RWPE1 (cell line): ENCODE measurements at regions not wholly inside any gene's neighbourhood (a gene's known extent, or its start where the extent isn't known, plus 50 kb on each side); places are given as distances from the start of the nearest gene placed in this dataset.
"Not testable (repeated sequence)": the region's sequence is repeated elsewhere in the genome, so short reads cannot be mapped to it uniquely, and the experiment has no call there.

Experiments
- CTCF ChIA-PET: fragments of 350-600 bp; sonication (Branson Sonifier 250); formaldehyde crosslinking; extraction: SDS; loops from one replicate; lab custom pipeline; 2021; lab: Yijun Ruan, JAX
- POLR2A ChIA-PET: fragments of 400-600 bp; formaldehyde crosslinking; extraction: SDS; loops from one replicate; lab custom pipeline; 2020; ENCODE audit warnings: antibody characterized with exemption; ENCODE audit not compliant: low non-redundant PET; lab: Yijun Ruan, JAX
- DNase-seq: peaks from one replicate; pipeline ENCODE4 v3.0.0; 2012; ENCODE audit warnings: low spot score
- H3K27ac ChIP-seq: fragments of 450-650 bp; 2 replicates; pipeline ENCODE4 v1.5.1; 2017
- TF ChIP-seq, protein P1 (sequence below): fragments of 450-650 bp; conservative IDR thresholded peaks from 2 replicates; pipeline ENCODE4 v1.5.1; 2017; ENCODE audit warnings: low read depth, mild to moderate bottlenecking

DNA sequence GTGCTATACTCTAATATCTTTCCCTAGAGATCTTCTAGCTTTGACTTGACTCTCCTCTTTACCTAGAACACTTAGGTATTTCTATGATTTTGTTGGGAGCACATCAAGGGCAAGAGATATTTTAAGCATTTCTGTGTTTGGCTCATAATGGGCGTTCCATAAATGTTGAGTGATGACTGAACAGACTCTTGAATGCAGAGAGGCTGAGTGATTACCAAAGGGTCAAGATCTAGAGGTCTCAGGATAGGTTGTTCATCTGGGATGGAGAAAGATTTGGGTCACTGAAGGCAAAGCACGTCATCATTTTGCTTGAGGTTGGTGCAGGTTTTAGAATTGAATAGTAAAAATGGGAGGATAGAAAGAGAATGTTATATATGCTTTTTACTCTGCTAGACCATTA lies 705.4 kb upstream of the B3GALT2 start:
- no peak overlapping the region for H3K27ac ChIP-seq
- ChIA-PET CTCF (no interaction called here), POLR2A (no interaction called here)
- no peak for DNase-seq
- TF ChIP-seq, protein P1, sequence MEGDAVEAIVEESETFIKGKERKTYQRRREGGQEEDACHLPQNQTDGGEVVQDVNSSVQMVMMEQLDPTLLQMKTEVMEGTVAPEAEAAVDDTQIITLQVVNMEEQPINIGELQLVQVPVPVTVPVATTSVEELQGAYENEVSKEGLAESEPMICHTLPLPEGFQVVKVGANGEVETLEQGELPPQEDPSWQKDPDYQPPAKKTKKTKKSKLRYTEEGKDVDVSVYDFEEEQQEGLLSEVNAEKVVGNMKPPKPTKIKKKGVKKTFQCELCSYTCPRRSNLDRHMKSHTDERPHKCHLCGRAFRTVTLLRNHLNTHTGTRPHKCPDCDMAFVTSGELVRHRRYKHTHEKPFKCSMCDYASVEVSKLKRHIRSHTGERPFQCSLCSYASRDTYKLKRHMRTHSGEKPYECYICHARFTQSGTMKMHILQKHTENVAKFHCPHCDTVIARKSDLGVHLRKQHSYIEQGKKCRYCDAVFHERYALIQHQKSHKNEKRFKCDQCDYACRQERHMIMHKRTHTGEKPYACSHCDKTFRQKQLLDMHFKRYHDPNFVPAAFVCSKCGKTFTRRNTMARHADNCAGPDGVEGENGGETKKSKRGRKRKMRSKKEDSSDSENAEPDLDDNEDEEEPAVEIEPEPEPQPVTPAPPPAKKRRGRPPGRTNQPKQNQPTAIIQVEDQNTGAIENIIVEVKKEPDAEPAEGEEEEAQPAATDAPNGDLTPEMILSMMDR = no peak

DNA sequence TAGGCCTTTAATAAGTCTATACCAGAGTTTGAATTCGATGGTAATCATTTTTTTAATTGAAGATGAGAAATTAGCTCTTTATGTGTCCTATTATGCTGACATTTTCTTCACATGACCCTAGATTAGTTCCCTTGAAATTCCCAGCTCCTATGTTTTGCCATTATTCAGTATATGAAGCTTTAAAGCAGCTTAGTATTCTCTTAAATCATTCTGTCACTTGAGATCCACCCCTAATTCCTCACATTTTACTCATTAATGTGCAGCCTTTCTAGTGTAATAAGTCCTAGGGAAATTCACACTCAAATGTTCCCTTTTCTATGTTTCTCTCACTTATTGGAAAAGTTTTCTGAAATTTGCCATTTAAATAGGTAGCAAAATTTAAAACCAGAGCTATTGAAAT lies 704.5 kb upstream of the B3GALT2 start:
- DNase-seq = no peak
- POLR2A ChIA-PET = no interaction called here
- H3K27ac ChIP-seq = no peak overlapping the region
- TF ChIP-seq, protein P1 = no peak
- CTCF ChIA-PET = interaction anchor here (0.6 kb wide), 1 partner anchor 10 kb away, joined by 3 read pairs; no protein-coding TSS in a partner anchor

DNA sequence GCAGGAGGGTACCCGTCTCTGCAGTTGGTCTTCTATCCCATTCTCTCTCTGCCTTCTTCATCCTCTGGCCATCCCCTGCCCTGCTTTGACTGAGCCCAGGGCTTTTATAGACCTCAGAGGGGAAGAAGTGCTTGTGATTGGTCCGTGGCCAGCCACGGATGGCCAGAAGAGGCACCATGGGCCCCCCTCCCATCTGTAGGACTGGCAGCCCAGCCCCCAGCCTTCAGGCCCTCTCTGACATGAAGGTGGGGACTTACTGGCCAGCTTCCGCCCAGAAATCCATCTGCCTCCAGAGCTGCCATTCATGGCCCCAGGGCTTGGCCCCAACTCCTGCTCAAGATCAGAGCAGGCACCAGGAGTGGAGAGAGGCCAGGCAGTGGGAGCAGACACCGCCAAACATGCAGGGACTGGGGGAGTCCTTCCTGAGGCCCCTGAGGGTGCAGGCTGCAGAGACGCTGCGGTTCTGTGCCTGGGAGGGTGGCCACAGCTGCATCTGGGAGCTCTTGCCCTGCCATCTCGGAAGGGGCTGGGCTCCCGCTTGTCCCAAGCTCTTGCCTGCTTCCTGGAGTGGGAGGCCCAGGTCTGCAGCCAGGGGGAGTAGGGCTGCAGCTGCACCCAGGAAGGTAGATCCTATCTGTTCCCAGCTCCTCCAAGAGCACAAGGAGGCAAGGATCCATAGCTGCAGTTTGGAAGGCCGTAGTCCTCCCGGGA lies 698.6 kb upstream of the B3GALT2 start:
- TF ChIP-seq, protein P1 = no peak
- H3K27ac ChIP-seq = no peak overlapping the region
- no peak for DNase-seq
- CTCF ChIA-PET = no interaction called here
- POLR2A ChIA-PET = no interaction called here

DNA sequence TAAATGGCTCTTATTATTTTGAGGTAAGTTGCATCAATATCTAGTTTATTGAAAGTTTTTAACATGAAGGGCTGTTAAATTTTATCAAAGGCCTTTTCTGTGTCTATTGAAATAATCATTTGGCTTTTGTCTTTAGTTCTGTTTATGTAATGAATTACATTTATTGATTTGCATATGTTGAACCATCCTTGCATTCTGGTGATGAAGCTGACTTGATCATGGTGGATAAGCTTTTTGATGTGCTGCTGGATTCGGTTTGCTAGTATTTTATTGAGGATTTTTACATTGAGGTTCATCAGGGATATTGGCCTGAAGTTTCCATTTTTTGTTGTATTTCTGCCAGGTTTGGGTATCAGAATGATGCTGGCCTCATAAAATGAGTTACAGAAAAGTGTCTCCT lies 691.5 kb upstream of the B3GALT2 start:
- CTCF ChIA-PET, H3K27ac ChIP-seq, POLR2A ChIA-PET, DNase-seq: not testable (repeated sequence)

DNA sequence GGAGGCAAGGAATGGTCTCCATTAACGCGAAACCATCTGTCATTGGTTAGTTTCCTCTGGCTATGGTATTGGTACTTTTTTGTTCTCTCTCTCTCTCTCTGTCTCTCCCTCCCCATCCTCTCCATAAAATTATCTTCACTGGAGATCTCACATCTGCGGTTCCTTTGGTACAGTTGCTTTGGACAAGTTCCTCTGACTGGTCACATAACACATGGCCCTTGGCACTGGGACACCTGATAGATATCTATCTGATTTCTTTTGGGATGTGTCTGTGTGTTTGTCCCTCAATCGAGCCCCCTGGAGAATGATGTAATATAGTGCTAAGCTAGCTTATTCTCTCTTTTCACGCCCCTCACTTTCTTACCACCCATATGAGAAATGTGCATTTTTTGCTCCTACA lies 682.0 kb upstream of the B3GALT2 start:
- TF ChIP-seq, protein P1 = no peak
- POLR2A ChIA-PET = no interaction called here
- CTCF ChIA-PET = no interaction called here

DNA sequence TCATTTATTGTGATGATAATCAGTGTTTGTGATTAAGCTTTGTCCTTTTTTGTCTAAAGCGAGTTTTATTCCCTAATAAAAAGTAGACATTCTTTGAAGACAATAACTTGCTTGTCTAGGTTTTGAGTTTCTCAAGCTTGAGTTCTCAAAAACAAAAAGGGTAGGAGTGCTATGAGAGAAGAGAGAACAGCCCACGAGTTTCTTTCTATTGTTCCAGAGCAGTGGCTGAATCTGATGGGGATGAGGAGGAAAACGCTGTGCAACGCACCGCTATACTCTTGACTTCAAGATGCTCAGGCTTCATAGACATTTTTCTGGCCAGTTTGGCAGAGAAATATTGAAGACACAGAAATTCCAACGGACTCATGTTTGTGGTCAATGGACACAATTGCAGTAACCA lies 669.8 kb upstream of the B3GALT2 start:
- CTCF ChIA-PET = no interaction called here
- TF ChIP-seq, protein P1 = no peak
- POLR2A ChIA-PET = no interaction called here
- no peak overlapping the region for H3K27ac ChIP-seq
- DNase-seq = no peak

More for the DNA sequence above, 682.0 kb upstream of the B3GALT2 start:
- no peak for DNase-seq
- no peak overlapping the region for H3K27ac ChIP-seq

DNA sequence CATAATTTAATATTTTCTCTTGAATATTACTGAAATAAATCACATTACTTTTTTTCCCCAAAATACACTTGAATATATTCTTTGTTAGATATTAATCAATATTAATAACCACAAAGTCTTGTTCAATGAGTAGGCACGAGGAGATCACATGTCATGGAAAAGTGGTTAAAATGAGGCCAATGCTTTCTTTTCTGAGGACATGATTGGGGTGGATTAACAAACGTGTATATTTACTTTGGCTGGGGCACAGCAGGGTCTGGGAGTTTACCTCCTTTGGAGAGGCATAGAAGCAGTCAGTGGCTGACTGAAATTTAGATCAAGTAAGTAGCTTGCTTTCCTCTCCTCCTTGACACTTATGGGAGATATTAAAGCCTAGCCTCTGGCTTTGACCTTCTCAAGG lies 664.3 kb upstream of the B3GALT2 start:
- TF ChIP-seq, protein P1 = no peak
- DNase-seq = no peak
- no peak overlapping the region for H3K27ac ChIP-seq
- POLR2A ChIA-PET = no interaction called here
- CTCF ChIA-PET = no interaction called here
